ENCODE measurements at regions not wholly inside any gene's neighbourhood (a gene's known extent, or its start where the extent isn't known, plus 50 kb on each side); places are given as distances from the start of the nearest gene placed in this dataset.
"Not testable (repeated sequence)": the region's sequence is repeated elsewhere in the genome, so short reads cannot be mapped to it uniquely, and the experiment has no call there.

- DNase-seq (ENCODE audit: low read depth in 1 of 2, low spot score in 1 of 2): no peak
Measured at GRCh38 chr10:9009505-9009904, 955.0 kb downstream of the GATA3 start.

GRCh38 chr10:9010093-9010492, 955.6 kb downstream of the GATA3 start:
- DNase-seq (ENCODE audit: low read depth in 1 of 2, low spot score in 1 of 2): peak in 1 of 2 donors; percentile 39

GRCh38 chr10:9010931-9011670, 956.6 kb downstream of the GATA3 start:
- no peak for DNase-seq (ENCODE audit: low read depth in 1 of 2, low spot score in 1 of 2)

GRCh38 chr10:9012312-9012711, 957.8 kb downstream of the GATA3 start:
- DNase-seq (ENCODE audit: low read depth in 1 of 2, low spot score in 1 of 2): no peak

- DNase-seq (ENCODE audit: low read depth in 1 of 2, low spot score in 1 of 2): no peak
Measured at GRCh38 chr10:9015005-9015404, 960.5 kb downstream of the GATA3 start.

GRCh38 chr10:9015447-9015846, 961.0 kb downstream of the GATA3 start:
- DNase-seq (ENCODE audit: low read depth in 1 of 2, low spot score in 1 of 2): no peak

- no peak for DNase-seq (ENCODE audit: low read depth in 1 of 2, low spot score in 1 of 2)
Measured at GRCh38 chr10:9016930-9017329, 962.4 kb downstream of the GATA3 start.

GRCh38 chr10:9018195-9019173, 964.0 kb downstream of the GATA3 start:
- DNase-seq (ENCODE audit: low read depth in 1 of 2, low spot score in 1 of 2): no peak

- DNase-seq (ENCODE audit: low read depth in 1 of 2, low spot score in 1 of 2): no peak
Measured at GRCh38 chr10:9023206-9023605, 968.7 kb downstream of the GATA3 start.

- DNase-seq (ENCODE audit: low read depth in 1 of 2, low spot score in 1 of 2): no peak
Measured at GRCh38 chr10:9024210-9024609, 969.7 kb downstream of the GATA3 start.

- no peak for DNase-seq (ENCODE audit: low read depth in 1 of 2, low spot score in 1 of 2)
Measured at GRCh38 chr10:9028231-9028630, 973.7 kb downstream of the GATA3 start.

GRCh38 chr10:9035355-9035754, 980.9 kb downstream of the GATA3 start:
- no peak for DNase-seq (ENCODE audit: low read depth in 1 of 2, low spot score in 1 of 2)

GRCh38 chr10:9036711-9037204, 982.3 kb downstream of the GATA3 start:
- no peak for DNase-seq (ENCODE audit: low read depth in 1 of 2, low spot score in 1 of 2)

GRCh38 chr10:9038146-9038714, 983.7 kb downstream of the GATA3 start:
- no peak for DNase-seq (ENCODE audit: low read depth in 1 of 2, low spot score in 1 of 2)

GRCh38 chr10:9043466-9043865, 989.0 kb downstream of the GATA3 start:
- no peak for DNase-seq (ENCODE audit: low read depth in 1 of 2, low spot score in 1 of 2)

- no peak for DNase-seq (ENCODE audit: low read depth in 1 of 2, low spot score in 1 of 2)
Measured at GRCh38 chr10:9045311-9045710, 990.8 kb downstream of the GATA3 start.

GRCh38 chr10:9051328-9051974, 997.0 kb downstream of the GATA3 start:
- DNase-seq (ENCODE audit: low read depth in 1 of 2, low spot score in 1 of 2): no peak

GRCh38 chr10:9052767-9053166, 998.3 kb downstream of the GATA3 start:
- DNase-seq (ENCODE audit: low read depth in 1 of 2, low spot score in 1 of 2): no peak

- no peak for DNase-seq (ENCODE audit: low read depth in 1 of 2, low spot score in 1 of 2)
Measured at GRCh38 chr10:9056521-9056920, 1002.0 kb downstream of the GATA3 start.

GRCh38 chr10:9057293-9057692, 1002.8 kb downstream of the GATA3 start:
- DNase-seq (ENCODE audit: low read depth in 1 of 2, low spot score in 1 of 2): not testable (repeated sequence)

- no peak for DNase-seq (ENCODE audit: low read depth in 1 of 2, low spot score in 1 of 2)
Measured at GRCh38 chr10:9060314-9060713, 1005.8 kb downstream of the GATA3 start.
